ENCODE measurements at regions not wholly inside any gene's neighbourhood (a gene's known extent, or its start where the extent isn't known, plus 50 kb on each side); places are given as distances from the start of the nearest gene placed in this dataset.

DNA sequence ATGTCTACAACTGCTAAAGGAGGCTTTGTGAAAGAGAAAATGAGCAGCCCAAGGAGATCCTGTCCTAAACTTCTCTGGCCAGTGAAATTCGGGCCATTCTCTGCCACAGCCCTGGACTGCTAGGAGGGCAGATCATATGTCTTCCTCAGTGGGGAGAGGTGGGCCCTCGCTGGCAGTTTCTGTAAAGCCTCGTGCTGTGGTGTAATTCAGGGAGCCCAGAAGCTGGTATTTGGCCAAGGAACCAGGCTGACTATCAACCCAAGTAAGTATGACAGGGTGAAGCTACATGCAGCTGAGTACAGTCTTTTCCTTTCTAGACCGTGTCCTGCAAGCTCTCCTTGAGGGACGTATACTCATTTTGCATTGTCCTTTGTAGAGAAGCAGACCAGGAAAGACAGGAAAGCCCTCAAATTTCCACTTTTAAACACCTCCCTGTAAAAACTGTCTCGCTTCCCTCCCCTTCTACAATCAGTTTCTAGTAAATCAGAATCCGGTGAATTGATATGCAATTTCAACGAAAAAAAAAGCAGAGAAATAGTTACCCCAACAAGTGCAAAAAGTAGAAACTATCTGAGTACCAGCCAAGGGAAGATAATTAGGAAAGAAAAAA, 106.8 kb downstream of the DAD1 start:
- TF ChIP-seq, protein P1, sequence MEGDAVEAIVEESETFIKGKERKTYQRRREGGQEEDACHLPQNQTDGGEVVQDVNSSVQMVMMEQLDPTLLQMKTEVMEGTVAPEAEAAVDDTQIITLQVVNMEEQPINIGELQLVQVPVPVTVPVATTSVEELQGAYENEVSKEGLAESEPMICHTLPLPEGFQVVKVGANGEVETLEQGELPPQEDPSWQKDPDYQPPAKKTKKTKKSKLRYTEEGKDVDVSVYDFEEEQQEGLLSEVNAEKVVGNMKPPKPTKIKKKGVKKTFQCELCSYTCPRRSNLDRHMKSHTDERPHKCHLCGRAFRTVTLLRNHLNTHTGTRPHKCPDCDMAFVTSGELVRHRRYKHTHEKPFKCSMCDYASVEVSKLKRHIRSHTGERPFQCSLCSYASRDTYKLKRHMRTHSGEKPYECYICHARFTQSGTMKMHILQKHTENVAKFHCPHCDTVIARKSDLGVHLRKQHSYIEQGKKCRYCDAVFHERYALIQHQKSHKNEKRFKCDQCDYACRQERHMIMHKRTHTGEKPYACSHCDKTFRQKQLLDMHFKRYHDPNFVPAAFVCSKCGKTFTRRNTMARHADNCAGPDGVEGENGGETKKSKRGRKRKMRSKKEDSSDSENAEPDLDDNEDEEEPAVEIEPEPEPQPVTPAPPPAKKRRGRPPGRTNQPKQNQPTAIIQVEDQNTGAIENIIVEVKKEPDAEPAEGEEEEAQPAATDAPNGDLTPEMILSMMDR (IDR thresholded peaks at IDR 0.05): no peak
- no peak for TF ChIP-seq POLR2A (IDR thresholded peaks at IDR 0.05)
